ENCODE measurements at regions not wholly inside any gene's neighbourhood (a gene's known extent, or its start where the extent isn't known, plus 50 kb on each side); places are given as distances from the start of the nearest gene placed in this dataset.

DNA sequence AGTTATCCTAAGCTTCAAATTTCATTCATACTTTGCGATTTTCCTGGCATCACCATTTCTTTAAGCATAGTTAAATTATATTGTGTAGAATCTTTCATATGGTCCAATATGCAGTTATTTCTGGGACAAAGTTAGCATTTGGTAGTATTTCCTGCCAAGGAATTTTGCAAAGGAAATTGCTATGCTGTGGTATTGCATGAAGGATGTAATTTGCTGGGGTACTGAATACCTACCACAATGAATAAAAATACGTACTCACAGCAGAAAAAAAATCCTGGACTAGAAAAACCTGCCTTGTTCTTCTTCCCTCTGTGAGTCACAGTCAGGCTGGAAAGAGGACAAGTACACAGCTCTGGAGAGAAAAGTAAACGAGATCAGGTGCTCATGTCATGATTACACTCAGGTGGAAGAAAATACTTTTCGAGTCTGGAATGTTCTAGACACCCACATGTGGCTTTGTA lies 241.2 kb downstream of the PTBP2 start:
- DNase-seq (ENCODE audit: low read depth in 2 of 2, low spot score in 1 of 2): no peak

DNA sequence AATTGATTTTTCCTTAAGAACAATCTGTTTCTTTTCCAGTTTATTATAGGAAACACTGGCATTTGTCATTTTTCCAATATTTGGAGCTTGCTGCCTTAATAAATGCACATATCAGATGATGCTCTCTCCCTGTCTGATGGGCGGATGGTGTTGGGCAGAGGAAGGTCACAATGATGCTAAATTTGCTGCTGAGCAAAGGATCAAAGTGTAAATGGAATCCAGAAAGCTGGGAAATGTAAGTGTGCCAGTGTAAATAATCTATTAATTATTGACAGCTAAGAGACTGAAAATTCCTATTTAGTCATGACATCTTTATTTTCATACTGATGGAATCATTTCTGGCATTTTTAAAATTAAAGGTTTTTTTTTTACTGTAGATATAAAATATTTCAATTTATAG lies 243.2 kb downstream of the PTBP2 start:
- DNase-seq (ENCODE audit: low read depth in 2 of 2, low spot score in 1 of 2): no peak

DNA sequence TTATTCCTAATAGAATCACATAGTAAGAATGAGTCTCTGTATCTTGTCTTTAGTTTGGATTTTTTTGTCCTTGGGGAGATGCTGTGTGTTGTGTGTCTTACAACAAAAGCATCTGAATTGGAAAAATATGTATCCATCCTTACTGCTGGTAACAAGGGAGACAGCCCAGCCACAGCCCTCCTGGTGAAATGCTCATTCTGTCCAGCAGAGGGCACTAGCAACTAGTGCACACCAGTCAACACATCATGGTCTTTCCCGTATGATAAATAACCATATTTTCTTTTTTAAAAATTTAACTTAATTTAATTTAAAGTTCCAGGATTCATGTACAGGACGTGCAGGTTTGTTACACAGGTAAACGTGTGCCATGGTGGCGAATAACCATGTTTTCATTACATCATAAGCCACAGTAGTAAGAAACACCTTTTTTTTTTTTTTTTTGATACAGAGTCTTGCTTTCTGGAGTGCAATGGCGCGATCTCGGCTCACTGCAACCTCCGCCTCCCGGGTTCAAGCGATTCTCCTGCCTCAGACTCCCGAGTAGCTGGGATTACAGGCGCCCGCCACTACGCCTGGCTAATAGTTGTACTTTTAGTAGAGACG lies 245.1 kb downstream of the PTBP2 start:
- DNase-seq (ENCODE audit: low read depth in 2 of 2, low spot score in 1 of 2): peak; percentile 27 to 55

DNA sequence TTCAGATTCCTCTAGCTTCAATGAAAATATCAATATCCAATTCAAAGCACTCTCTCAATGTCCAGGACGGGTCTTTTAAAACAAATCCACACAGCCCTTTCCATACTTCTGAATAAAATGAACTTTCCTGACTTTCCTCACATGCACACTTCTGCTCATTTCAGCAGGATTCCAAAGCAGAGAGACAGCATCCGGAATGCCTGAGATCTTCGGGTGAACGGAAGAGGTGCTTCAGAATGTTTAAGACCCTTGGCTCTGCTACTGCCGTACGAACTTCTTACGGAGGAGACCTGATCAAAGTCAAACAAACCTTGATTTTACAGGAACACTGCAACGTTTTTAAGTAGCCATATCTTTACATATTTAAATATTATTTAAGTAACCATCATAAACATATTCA lies 245.7 kb downstream of the PTBP2 start:
- DNase-seq (ENCODE audit: low read depth in 2 of 2, low spot score in 1 of 2): no peak

DNA sequence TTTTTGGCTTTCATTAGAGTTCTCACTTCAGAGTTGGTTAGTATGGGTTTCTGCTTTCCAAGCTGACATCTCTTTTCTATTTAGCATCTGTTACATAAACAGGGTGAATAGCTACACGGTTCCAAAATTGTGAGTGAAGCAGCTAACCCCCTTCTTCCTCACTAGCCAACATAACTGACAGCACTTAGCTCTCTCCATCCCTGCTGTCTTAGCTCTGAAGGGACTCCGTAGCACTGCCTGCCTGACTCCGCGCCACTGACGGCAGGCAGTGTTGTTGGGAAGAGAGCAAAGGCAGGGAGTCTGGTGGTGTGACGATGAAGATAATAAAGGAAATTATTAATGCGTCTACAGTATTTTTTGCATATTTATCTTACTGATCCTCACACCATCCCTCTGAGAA lies 247.0 kb downstream of the PTBP2 start:
- DNase-seq (ENCODE audit: low read depth in 2 of 2, low spot score in 1 of 2): no peak

DNA sequence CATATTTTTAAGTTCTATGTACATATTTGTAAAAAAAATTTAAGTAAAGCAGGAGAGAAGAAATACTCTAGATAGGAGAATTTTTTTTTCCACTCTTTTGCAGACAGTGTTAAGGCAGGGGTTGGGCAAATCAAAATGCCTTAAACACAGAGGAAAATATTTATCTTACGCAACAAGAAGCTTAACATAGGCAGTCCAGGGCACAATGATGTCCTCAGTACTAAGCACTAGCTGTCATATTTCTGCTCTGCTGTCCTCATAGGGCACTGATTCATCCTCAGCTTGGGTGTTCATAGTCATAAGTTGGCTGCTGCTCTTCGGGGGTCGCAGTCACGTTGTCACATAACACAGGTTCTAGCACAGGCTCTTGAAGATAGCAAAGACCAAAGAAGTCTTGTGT lies 247.4 kb downstream of the PTBP2 start:
- no peak for DNase-seq (ENCODE audit: low read depth in 2 of 2, low spot score in 1 of 2)

DNA sequence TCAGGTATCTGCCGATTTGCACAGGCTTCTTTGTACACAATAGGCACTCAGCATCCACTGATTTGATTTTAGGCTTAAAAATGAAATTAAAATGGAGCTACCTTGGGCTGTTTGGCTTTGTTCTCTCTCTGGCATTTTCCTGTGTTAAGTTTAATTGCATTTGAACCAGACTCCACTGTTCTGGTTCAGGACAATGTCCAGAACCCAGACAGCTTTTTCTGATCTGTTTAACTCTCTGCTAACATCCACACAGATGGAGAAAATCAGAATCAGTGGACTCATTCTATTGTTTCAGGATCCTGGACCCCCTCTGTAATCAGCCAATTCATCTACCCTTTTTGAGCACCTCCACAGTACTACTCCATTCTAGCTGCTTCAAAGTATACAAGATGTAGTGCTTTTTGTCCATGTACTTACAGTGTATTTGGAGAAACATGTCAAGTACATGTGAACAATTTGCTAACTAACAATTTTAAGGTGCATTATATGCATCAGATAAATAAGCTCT lies 248.1 kb downstream of the PTBP2 start:
- no peak for DNase-seq (ENCODE audit: low read depth in 2 of 2, low spot score in 1 of 2)

DNA sequence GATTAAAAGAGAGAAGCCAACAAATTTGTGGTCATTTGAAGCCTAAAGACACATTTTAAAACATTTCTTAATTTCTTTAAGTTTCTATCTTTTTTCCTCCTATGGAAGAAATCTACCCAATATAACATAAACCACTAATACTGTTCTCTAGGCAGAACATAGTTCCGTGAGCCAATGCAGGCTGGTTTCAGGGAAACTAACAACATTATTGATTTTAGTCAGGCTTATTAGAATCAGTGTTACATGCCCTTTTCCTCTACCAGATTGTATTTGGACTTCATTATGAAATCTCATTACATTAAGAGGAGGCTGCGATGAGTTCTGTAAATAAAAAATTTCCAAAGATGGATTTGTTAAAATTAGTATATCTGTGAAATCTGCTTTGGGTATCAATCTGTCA lies 249.9 kb downstream of the PTBP2 start:
- no peak for DNase-seq (ENCODE audit: low read depth in 2 of 2, low spot score in 1 of 2)

DNA sequence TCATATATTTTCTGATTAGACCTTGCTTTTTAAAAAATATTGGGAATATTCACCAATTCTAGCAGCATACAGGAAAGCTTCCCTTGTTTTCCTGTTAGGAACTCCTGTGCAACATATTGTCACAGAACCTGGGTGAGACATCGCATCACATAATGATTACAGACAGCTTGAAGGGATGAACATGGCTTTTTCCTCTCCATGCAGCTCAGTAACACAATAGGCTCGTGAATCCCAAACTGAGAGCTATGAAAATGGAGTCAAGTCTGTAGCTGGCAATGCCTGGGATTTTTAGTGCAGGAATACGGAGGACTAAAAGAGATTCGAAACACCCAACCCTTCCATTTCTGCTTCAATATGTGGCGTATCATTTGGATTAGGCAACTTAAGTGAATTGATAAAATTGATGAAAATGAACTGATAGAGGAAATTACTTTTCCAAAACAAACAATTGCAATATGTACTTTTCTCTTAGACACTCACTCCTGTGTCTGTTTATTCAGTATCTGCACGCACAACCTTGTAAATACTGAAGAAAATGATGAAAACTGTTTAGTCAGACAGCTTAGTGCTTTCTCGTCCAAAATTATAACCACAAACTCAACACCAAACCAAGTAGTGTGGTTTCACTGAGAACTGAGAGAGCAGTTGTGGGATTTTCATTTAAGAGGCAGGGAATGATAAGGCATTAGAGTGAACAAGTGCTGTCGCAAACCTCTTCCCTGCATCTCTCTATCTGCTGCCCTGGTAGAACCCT lies 250.4 kb downstream of the PTBP2 start:
- no peak for DNase-seq (ENCODE audit: low read depth in 2 of 2, low spot score in 1 of 2)

DNA sequence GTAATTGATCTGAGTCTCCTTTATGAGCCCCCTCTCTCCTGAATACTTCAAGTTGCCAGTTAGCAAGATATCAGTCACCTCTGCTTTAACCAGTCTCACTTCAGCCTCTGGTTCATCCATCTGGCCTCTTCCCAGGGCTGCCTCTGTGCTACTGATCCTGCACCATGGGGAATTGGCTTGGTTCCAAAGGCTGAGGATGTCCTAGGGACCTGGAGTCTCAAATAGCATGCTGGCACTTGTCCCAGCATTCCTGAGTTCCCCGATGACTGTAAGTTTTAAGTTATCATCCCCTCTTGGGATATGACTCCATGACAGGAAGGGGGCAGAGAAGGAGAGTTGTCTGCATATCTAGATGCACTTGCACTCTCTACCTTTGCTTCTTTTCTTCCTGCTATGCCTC lies 252.0 kb downstream of the PTBP2 start:
- DNase-seq (ENCODE audit: low read depth in 2 of 2, low spot score in 1 of 2): no peak

DNA sequence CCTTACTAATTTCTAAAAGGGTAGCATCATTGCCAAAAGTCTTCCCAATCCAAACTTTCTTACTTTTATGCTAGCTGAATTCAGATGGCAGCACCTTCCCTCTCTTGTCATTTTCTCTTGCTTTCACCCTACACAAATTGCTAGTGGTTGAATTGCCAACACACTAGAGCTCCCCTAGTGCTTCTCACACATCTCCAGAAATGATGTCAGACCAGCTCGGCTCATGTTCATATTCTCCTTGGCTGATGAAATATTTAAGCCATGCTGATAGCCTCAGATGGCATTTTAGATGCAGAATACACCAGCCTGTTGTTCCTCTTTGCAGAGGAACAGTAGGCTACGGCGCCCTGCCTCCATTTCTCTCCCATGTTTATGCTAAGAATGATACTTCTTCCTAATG lies 256.9 kb downstream of the PTBP2 start:
- DNase-seq (ENCODE audit: low read depth in 2 of 2, low spot score in 1 of 2): no peak

DNA sequence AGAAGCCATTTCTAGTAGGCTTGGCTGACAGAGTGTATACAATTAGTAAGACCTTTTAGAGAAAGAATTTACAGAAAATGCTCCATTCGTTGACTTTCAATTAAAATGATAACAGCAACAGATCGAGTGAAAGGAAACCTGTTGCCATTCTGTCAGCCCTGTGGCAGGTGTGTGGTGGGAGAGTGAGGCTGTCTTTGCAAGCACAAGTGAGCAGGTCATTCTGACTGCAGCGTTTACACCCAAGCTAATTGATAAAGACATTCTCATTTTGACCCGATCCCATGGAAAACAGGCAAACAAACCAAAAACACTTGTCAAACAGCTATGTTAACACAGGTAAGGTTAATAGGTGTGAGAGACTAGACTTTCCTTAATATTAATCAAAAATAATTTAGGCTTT lies 257.3 kb downstream of the PTBP2 start:
- DNase-seq (ENCODE audit: low read depth in 2 of 2, low spot score in 1 of 2): no peak

DNA sequence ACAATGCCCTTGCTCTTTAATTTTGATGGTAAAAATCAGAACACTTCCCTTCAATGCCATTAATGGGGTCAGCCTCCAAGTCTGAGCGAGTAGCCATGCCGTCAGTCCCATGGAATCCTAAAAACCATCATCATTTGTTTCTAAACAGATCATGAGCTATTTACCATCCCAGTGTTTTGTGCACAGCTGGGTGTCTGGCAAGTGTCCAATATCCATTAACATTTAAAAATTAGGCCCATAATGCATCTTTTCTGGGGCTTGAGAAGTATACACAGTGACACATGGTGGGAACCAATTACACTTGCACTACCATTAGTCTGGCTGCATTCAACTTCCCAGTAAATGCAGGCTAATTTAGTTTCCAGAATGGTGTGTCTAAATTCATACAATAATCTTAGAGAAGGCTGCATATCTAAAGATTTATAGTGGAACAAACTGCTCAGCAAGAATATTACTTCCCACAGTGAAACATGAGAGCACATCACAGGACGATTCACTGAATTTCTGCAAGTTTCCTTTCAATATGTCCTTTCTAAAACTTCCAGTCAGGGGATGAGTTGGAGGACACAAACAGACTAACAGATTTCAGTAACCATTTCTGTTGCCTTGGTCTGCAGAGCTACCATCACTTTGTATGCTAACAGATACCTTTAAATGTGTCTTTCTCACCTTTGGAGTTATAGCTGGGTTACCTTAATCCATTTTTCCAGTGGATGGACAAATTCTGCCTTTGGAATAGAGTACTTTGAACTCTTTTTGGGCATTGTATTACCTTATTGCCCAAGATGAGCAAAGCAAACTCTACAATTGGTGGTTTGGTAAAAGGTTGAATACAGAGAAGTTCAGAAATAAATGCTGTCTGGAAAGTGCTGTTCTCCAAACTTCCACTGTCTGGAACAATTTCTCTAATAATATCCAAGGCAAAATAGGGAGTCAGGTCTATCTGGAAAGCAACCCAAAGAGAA lies 258.0 kb downstream of the PTBP2 start:
- DNase-seq (ENCODE audit: low read depth in 2 of 2, low spot score in 1 of 2): no peak

DNA sequence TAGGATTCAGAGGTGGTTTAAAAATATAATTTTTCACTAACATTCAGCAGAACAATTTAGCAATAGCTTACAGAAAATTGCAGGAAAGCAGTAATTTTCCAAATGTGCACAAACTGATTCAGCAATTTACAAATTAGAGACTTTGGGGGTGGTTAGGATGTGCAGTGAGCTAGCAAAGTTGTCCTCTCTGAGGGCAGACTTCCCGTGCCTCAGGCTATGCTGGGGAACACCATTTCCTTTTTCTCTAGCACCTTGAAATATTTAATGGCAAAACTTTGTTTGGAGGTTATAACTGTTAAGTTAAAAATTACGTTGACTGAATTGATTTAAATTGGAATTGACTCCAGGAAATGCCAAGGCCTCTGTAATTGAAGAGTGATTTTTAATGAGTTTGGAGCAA lies 258.9 kb downstream of the PTBP2 start:
- no peak for DNase-seq (ENCODE audit: low read depth in 2 of 2, low spot score in 1 of 2)

DNA sequence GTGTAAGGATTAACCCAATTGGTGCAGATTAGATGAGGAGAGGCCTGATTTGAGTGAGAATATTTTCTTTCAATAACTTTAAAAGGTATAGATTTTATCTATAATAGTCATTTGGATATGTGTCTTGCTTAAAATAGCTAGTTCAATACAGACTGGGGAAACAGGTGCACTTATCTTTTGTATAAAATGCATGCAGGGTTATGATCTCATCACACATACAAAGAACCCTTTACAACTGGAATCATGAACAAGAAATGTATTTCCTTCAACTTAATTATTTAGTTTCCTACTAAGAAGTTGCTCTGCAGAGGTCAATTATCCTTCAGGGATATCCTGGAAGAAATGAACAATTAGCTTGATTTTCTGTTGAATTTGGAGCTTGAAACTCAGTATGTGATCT lies 259.6 kb downstream of the PTBP2 start:
- no peak for DNase-seq (ENCODE audit: low read depth in 2 of 2, low spot score in 1 of 2)

DNA sequence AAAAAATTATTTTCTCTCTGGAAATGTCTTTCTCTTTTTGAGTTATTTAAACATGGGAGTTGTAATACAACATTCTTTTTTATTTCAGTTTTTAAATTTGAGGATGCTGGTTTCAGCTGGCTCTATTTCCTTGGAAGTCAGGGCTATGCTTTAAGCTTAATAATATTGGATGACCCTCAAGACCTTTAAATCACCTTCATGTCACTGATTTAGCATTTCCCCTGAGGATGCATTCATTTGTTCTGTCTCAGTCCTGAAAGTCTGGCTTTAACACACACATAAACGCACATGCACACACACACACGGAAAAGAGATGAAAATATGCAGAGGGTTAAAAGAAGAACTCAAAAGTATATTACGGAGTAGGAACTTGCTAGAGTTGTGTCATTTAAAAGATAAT lies 260.5 kb downstream of the PTBP2 start:
- DNase-seq (ENCODE audit: low read depth in 2 of 2, low spot score in 1 of 2): no peak

DNA sequence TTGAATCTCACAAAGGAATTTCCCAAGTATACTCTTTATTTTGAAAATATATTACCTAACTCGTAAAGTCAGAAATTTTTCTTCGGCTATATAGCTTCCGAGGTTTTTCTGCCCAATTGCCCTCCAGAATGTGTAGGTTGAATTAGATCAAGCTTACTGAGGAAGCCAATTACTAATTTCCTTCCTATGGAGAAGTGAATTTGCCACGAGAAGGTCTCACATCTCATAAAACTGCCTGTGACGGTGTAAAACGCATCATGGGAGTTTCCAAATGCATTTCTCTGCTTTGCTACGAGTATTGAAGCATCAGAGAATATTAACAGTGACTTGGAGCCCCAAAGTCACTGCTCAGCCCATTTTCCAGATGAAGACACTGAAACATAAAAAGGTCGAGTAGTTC lies 262.3 kb downstream of the PTBP2 start:
- DNase-seq (ENCODE audit: low read depth in 2 of 2, low spot score in 1 of 2): no peak

DNA sequence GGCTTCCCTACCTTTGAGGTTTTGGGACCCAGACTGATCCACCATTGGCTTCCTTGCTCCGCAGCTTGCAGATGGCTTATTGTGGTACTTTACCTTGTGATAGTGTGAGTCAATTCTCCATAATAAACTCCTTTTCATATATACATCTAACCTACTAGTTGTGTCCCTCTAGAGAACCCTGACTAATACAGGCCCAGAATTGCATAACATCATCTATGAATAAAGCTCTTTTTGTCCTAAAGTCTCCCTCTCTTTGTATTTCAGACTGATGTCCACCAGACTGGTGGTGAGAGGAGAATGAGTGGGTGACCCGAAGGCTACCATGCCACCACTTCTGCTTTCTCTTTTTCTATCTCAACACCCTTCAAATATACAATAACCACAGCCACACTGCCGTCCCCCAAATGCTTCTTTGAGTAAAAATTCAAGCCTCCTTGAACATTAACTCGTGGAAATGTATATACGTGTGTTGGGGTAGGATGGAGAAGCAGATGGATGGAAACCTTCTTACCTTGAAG lies 265.7 kb downstream of the PTBP2 start:
- DNase-seq (ENCODE audit: low read depth in 2 of 2, low spot score in 1 of 2): no peak

DNA sequence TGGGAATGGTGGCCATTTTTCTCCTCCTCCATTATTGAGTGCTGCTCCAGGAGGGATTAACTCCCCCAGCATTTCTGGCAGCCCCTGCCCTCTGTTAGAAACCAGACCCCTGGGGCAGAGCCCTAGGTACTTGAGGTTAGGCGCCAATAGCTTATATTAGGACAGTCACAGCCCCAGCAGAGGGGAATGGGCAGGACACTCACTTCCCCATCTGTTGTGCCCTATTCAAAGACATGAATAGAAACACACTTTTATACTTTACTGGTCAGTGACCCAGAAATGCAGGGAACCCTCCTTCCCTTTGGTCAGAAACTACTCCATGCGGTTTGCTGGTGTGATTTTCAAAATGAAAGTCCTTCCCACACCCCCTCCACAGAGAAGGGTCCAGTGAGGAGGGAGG lies 267.7 kb downstream of the PTBP2 start:
- no peak for DNase-seq (ENCODE audit: low read depth in 2 of 2, low spot score in 1 of 2)

DNA sequence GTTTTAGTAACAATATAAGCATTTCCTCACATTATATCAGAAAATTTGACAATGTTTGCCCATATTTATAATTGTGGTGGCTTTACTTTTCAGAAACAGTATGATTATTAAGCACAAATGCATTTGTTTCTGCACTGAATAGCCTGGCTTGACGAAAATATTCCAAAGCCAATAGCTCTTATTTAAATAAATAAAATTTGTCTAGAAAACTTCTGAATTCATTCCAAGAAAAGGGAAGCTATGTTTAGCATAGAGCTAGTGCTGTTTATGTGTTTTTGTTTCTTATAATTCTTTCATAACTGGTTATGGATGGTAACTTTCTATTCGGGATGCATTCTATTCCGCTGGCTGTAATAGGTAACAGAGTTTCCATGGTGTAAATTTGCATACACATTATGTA lies 268.6 kb downstream of the PTBP2 start:
- no peak for DNase-seq (ENCODE audit: low read depth in 2 of 2, low spot score in 1 of 2)

DNA sequence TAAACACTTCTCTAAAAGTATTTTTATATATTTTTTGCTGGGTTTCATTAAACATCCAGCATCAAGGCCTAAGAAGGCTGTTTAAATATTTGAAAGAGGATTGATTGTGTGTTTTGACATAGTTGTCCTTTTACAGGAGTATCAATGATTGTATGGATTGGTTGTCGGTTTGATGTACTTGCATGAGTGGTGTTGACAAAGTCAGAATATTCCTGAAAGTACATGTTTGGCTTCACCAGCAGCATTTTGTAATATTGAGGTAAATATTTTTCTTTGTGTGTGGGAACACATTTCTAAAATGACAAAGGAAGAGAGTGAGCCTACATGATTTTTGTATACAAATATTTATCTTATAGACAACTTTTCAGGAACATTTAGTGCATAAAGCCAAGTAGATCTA lies 269.7 kb downstream of the PTBP2 start:
- DNase-seq (ENCODE audit: low read depth in 2 of 2, low spot score in 1 of 2): no peak

DNA sequence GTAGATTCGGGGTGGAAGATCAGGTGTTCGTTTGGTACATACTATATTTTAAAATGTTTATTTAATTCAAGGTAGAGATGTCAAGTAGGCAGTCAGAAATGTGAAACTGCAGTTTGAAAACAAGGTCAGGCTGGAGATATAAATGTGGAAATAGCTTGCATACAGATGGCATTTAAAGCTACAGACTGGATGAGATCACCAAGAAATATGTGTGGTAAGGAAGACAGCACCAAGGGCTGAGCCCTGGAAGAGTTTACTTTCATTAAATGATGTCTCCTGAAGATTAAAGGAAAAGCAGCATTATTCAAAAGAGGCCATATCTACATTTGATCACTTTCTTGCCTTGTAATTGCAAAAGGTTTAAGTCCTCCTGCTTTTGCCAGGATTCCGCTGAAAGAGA lies 271.3 kb downstream of the PTBP2 start:
- no peak for DNase-seq (ENCODE audit: low read depth in 2 of 2, low spot score in 1 of 2)
